H1 (cell line): ENCODE measurements at regions not wholly inside any gene's neighbourhood (a gene's known extent, or its start where the extent isn't known, plus 50 kb on each side); places are given as distances from the start of the nearest gene placed in this dataset.

ENCODE experiments used
- CTCF ChIA-PET: fragments of 300-600 bp; sonication (Branson Sonifier 250); formaldehyde crosslinking; loops from one replicate; lab custom pipeline; 2021; ENCODE audit not compliant: partially characterized antibody; lab: Charles Lee
- POLR2A ChIA-PET: fragments of 300-600 bp; sonication (Branson Sonifier 250); formaldehyde crosslinking; loops from one replicate; lab custom pipeline; 2021; ENCODE audit warnings: inconsistent platforms; ENCODE audit not compliant: partially characterized antibody; lab: Charles Lee
- DNase-seq, 2 experiments: peaks; one replicate each; pipeline versions ENCODE4 v3.0.0 to v3.0.0-alpha.2; 2010 to 2022; ENCODE audit warnings: low spot score in 2 of 2, low read depth in 1 of 2, mixed read lengths in 1 of 2
- FAIRE-seq: peaks from 2 replicates; lab custom pipeline; 2011; peaks lifted over from hg19 to GRCh38; lab: Jason Lieb, UNC
- H2AFZ ChIP-seq: 2 replicates; pipeline ENCODE4 v1.8.1; 2012; ENCODE audit warnings: low read length, inconsistent platforms
- H2AK5ac ChIP-seq: 2 replicates; pipeline ENCODE4 v1.6.1; 2013; ENCODE audit warnings: low read depth, low read length
- H2BK120ac ChIP-seq: replicated peaks from 2 replicates; pipeline ENCODE3; 2013; ENCODE audit warnings: low read depth, low read length, inconsistent platforms
- H2BK12ac ChIP-seq: 2 replicates; pipeline ENCODE4 v1.6.1; 2013; ENCODE audit warnings: low read depth, low read length
- H2BK15ac ChIP-seq: 2 replicates; pipeline ENCODE4 v1.6.1; 2013; ENCODE audit warnings: low read length
- H2BK20ac ChIP-seq: 2 replicates; pipeline ENCODE4 v1.6.1; 2013; ENCODE audit warnings: low read length
- H2BK5ac ChIP-seq: 2 replicates; pipeline ENCODE4 v1.6.1; 2013; ENCODE audit warnings: low read depth, low read length
- H3K14ac ChIP-seq: 2 replicates; pipeline ENCODE4 v1.6.1; 2013; ENCODE audit warnings: inconsistent platforms; ENCODE audit not compliant: insufficient read length
- H3K18ac ChIP-seq: 2 replicates; pipeline ENCODE4 v1.6.1; 2013; ENCODE audit warnings: low read length; ENCODE audit errors: extremely low read depth
- H3K23ac ChIP-seq: 2 replicates; pipeline ENCODE4 v1.6.1; 2013; ENCODE audit warnings: inconsistent platforms; ENCODE audit not compliant: insufficient read length
- H3K23me2 ChIP-seq: 2 replicates; pipeline ENCODE4 v1.6.1; 2013; ENCODE audit warnings: low read depth, low read length
- H3K27ac ChIP-seq: 2 replicates; pipeline ENCODE4 v1.6.1; 2011; ENCODE audit warnings: low read depth, low read length, inconsistent platforms
- H3K27me3 ChIP-seq, 4 experiments: replicated peaks in 1 of 4; 1 replicate in 1 of 4; 2 replicates in 3 of 4; pipeline versions ENCODE4 v1.6.1 to v1.8.1; 2011 to 2013; ENCODE audit warnings: low read length in 3 of 4, mild to moderate bottlenecking in 3 of 4, inconsistent platforms in 2 of 4, mixed read lengths in 2 of 4, moderate library complexity in 1 of 4; ENCODE audit not compliant: control insufficient read depth in 3 of 4, insufficient read depth in 3 of 4; ENCODE audit errors: extremely low read depth in 1 of 4
- H3K36me3 ChIP-seq, 4 experiments: 2 replicates each; pipeline versions ENCODE4 v1.6.1 to v1.8.1; 2011 to 2013; ENCODE audit warnings: mild to moderate bottlenecking in 4 of 4, low read length in 3 of 4, moderate library complexity in 2 of 4, control low read depth in 1 of 4, inconsistent platforms in 1 of 4; ENCODE audit not compliant: insufficient read depth in 4 of 4, control insufficient read depth in 2 of 4
- H3K4ac ChIP-seq: replicated peaks from 2 replicates; pipeline ENCODE3; 2013; ENCODE audit warnings: low read length, low read depth, mixed read lengths, inconsistent platforms; ENCODE audit not compliant: insufficient read length
- H3K4me1 ChIP-seq, 4 experiments: replicated peaks in 1 of 4; 1 replicate in 1 of 4; 2 replicates in 3 of 4; pipeline versions ENCODE4 v1.6.1 to v1.8.1; 2011 to 2013; ENCODE audit warnings: low read length in 3 of 4, inconsistent platforms in 2 of 4, mixed read lengths in 1 of 4; ENCODE audit not compliant: insufficient read depth in 4 of 4, control insufficient read depth in 3 of 4
- H3K4me2 ChIP-seq, 2 experiments: 2 replicates each; pipeline versions ENCODE4 v1.6.1 to v1.8.1; 2011 to 2013; ENCODE audit warnings: low read depth in 2 of 2, low read length in 2 of 2, control low read depth in 1 of 2, inconsistent platforms in 1 of 2, mild to moderate bottlenecking in 1 of 2; ENCODE audit not compliant: insufficient read depth in 1 of 2
- H3K4me3 ChIP-seq, 4 experiments: fragments of 200-600, 300-600 bp in 1 of 4; sonication (generic), shearing (Covaris generic), sonication (Bioruptor Twin) in 1 of 4; 2 replicates each; pipeline versions ENCODE4 v1.5.1 to v1.8.1; 2011 to 2016; ENCODE audit warnings: low read length in 4 of 4, low read depth in 3 of 4, control low read depth in 2 of 4, inconsistent platforms in 2 of 4, mild to moderate bottlenecking in 2 of 4, mixed read lengths in 1 of 4, moderate library complexity in 1 of 4; ENCODE audit not compliant: insufficient read depth in 2 of 4; ENCODE audit errors: extremely low read depth in 1 of 4
- H3K56ac ChIP-seq: replicated peaks from 2 replicates; pipeline ENCODE3; 2013; ENCODE audit warnings: low read depth, mild to moderate bottlenecking, mixed read lengths, low read length, inconsistent platforms; ENCODE audit not compliant: insufficient read length
- H3K79me1 ChIP-seq: 2 replicates; pipeline ENCODE4 v1.6.1; 2013; ENCODE audit warnings: low read depth, low read length, control low read depth
- H3K79me2 ChIP-seq, 2 experiments: 2 replicates each; pipeline versions ENCODE4 v1.6.1 to v1.8.1; 2012 to 2013; ENCODE audit warnings: low read length in 2 of 2, mild to moderate bottlenecking in 2 of 2, inconsistent platforms in 1 of 2; ENCODE audit not compliant: insufficient read depth in 2 of 2, control insufficient read depth in 1 of 2
- H3K9ac ChIP-seq, 4 experiments: replicated peaks in 1 of 4; 1 replicate in 1 of 4; 2 replicates in 3 of 4; pipeline versions ENCODE4 v1.6.1 to v1.8.1; 2011 to 2013; ENCODE audit warnings: low read depth in 3 of 4, low read length in 3 of 4, control low read depth in 2 of 4, mild to moderate bottlenecking in 2 of 4, moderate library complexity in 2 of 4, inconsistent platforms in 1 of 4; ENCODE audit errors: extremely low read depth in 1 of 4
- H3K9me3 ChIP-seq, 2 experiments: 2 replicates each; pipeline versions ENCODE4 v1.6.1 to v1.8.1; 2012 to 2013; ENCODE audit warnings: mild to moderate bottlenecking in 2 of 2, moderate library complexity in 2 of 2, control low read depth in 1 of 2, inconsistent platforms in 1 of 2, low read depth in 1 of 2, low read length in 1 of 2, mixed read lengths in 1 of 2; ENCODE audit not compliant: insufficient read depth in 2 of 2
- H4K20me1 ChIP-seq, 2 experiments: replicated peaks in 1 of 2; 2 replicates each; pipeline versions ENCODE3 to v1.8.1; 2011 to 2013; ENCODE audit warnings: inconsistent platforms in 2 of 2, low read length in 2 of 2, mild to moderate bottlenecking in 1 of 2; ENCODE audit not compliant: insufficient read depth in 2 of 2, control insufficient read depth in 1 of 2
- H4K5ac ChIP-seq: 2 replicates; pipeline ENCODE4 v1.6.1; 2013; ENCODE audit warnings: low read length, low read depth, mixed read lengths, inconsistent platforms; ENCODE audit not compliant: insufficient read length
- H4K8ac ChIP-seq: 2 replicates; pipeline ENCODE4 v1.8.0; 2013; ENCODE audit warnings: mild to moderate bottlenecking, moderate library complexity, low read length, inconsistent platforms; ENCODE audit not compliant: insufficient read depth; ENCODE audit errors: extremely low read depth
- H4K91ac ChIP-seq: replicated peaks from 2 replicates; pipeline ENCODE3; 2013; ENCODE audit warnings: low read length, mixed read lengths, inconsistent platforms; ENCODE audit not compliant: insufficient read length
- CBX8 ChIP-seq: fragments of 300-800, 300-1000 bp; sonication (generic); IDR thresholded peaks from 2 replicates; pipeline ENCODE4 v1.7.1; 2016; ENCODE audit warnings: low read depth, low read length, borderline replicate concordance
- HDAC6 ChIP-seq: IDR thresholded peaks from one replicate; pipeline ENCODE4 v1.7.1; 2012; ENCODE audit warnings: low read depth, mild to moderate bottlenecking, inconsistent platforms, low read length, moderate library complexity
- PHF8 ChIP-seq: fragments of 200-600 bp; sonication (generic); conservative IDR thresholded peaks from 2 replicates; pipeline ENCODE4 v1.7.1; 2012; ENCODE audit warnings: low read depth, mild to moderate bottlenecking, inconsistent platforms, low read length, moderate library complexity
- RAD21 ChIP-seq, 2 experiments: IDR thresholded peaks in 1 of 2; conservative IDR thresholded peaks in 1 of 2; 2 replicates each; pipeline ENCODE4 v1.6.1; 2011; ENCODE audit warnings: low read depth in 2 of 2, low read length in 2 of 2, improper control_type of control experiment in 1 of 2, inconsistent platforms in 1 of 2, mild to moderate bottlenecking in 1 of 2, moderate library complexity in 1 of 2
- RFX5 ChIP-seq: IDR thresholded peaks from 2 replicates; pipeline ENCODE4 v1.6.1; 2011; ENCODE audit warnings: low read depth, low read length, improper control_type of control experiment, borderline replicate concordance
- RXRA ChIP-seq: IDR thresholded peaks from 2 replicates; pipeline ENCODE4 v1.6.1; 2011; ENCODE audit warnings: low read depth, mild to moderate bottlenecking, low read length, moderate library complexity; ENCODE audit not compliant: insufficient read depth
- SAP30 ChIP-seq: fragments of 300-600 bp; sonication (generic); IDR thresholded peaks from 2 replicates; pipeline ENCODE4 v1.7.1; 2012; ENCODE audit warnings: low read length, moderate library complexity, mild to moderate bottlenecking, inconsistent platforms; ENCODE audit not compliant: insufficient read depth, insufficient replicate concordance
- TAF1 ChIP-seq: IDR thresholded peaks from 2 replicates; pipeline ENCODE4 v1.6.1; 2011; ENCODE audit warnings: mild to moderate bottlenecking, low read depth, low read length
- YY1 ChIP-seq: IDR thresholded peaks from 2 replicates; pipeline ENCODE4 v1.6.1; 2011; ENCODE audit warnings: low read depth, mild to moderate bottlenecking, low read length
- WGBS, 2 experiments: shearing (Covaris generic) in 1 of 2; methylation state at CpG; one replicate each; pipeline versions ENCODE4 v1.1.6 to v1.1.7; 2013 to 2015; ENCODE audit warnings: low lambda C conversion rate in 2 of 2, mixed read lengths in 2 of 2, inconsistent platforms in 1 of 2, low coverage in 1 of 2, missing lambda C conversion rate in 1 of 2; ENCODE audit not compliant: insufficient replicate concordance in 2 of 2, insufficient coverage in 1 of 2, insufficient read length in 1 of 2; ENCODE audit errors: extremely low coverage in 1 of 2, missing lambda C conversion rate in 1 of 2; 5-methylcytosine and 5-hydroxymethylcytosine counted together
- TF ChIP-seq, protein P1 (sequence below): IDR thresholded peaks from 2 replicates; pipeline ENCODE4 v1.6.1; 2012; ENCODE audit warnings: inconsistent platforms

DNA sequence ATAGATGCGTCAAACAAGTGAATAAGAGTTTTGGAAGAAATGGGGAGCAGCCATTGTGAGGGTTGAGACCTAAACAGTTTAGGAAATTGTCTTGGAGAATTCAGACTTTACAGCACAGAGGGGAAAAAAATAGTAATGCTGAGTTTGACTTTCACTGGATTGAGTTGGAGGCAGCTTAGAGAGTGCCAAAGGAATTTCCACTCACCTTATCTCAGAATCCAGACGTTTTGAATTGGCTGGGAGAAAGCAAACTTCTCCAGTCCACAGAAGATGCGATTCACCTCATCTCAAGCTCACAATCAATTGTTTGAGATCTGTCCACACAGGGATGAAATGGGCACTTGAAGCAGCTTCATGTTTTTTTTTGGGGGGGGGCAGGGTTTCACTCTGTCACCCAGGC, 663.5 kb upstream of the SALL1 start:
- no peak for TF ChIP-seq HDAC6
- TF ChIP-seq RAD21 (IDR thresholded peaks at IDR 0.05 in 1 of 2, conservative IDR thresholded peaks at IDR 0.05 in 1 of 2; ENCODE audit: low read depth in 2 of 2, low read length in 2 of 2): no peak
- no peak for TF ChIP-seq PHF8
- TF ChIP-seq, protein P1, sequence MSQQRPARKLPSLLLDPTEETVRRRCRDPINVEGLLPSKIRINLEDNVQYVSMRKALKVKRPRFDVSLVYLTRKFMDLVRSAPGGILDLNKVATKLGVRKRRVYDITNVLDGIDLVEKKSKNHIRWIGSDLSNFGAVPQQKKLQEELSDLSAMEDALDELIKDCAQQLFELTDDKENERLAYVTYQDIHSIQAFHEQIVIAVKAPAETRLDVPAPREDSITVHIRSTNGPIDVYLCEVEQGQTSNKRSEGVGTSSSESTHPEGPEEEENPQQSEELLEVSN: no peak
- no peak for TF ChIP-seq RFX5
- no peak for TF ChIP-seq SAP30
- no peak for TF ChIP-seq RXRA
- no peak for TF ChIP-seq TAF1
- TF ChIP-seq CBX8: no peak
- no peak for TF ChIP-seq YY1
- ChIA-PET POLR2A (no interaction called here), CTCF (interaction anchor here (0.8 to 19.0 kb wide), 11 partner anchors 8 to 238 kb away, joined by 3 to 424 read pairs (median 3); no protein-coding TSS in a partner anchor)

More for the DNA sequence above, 663.5 kb upstream of the SALL1 start:
- FAIRE-seq: no peak
- Histone ChIP-seq H3K4me1 (no peaks in the 10 kb centered on the region), H3K79me2 (no peaks in the 10 kb centered on the region), H2BK15ac (no peak overlapping the region), H2BK12ac (no peak overlapping the region), H3K23ac (no peak overlapping the region), H3K9me3 (no peaks in the 10 kb centered on the region), H3K18ac (no peak overlapping the region), H3K14ac (no peak overlapping the region), H3K27ac (no peak overlapping the region), H3K56ac (no peak overlapping the region), H4K8ac (no peak overlapping the region), H3K27me3 (no peaks in the 10 kb centered on the region), H2BK20ac (no peak overlapping the region), H2BK120ac (no peak overlapping the region), H3K4me3 (no peak overlapping the region), H3K36me3 (no peaks in the 10 kb centered on the region), H3K4me2 (no peak overlapping the region), H2AFZ (no peak overlapping the region), H3K9ac (no peak overlapping the region), H4K20me1 (no peaks in the 10 kb centered on the region), H2AK5ac (no peak overlapping the region), H2BK5ac (no peak overlapping the region), H3K79me1 (no peaks in the 10 kb centered on the region), H4K5ac (no peak overlapping the region), H3K23me2 (no peaks in the 10 kb centered on the region), H3K4ac (no peak overlapping the region), H4K91ac (no peak overlapping the region)
- DNase-seq: no peak
- WGBS, 2 experiments: 84% methylated on average over 3 of the region's 3 CpGs; no CpG with 5 or more reads in 1 of the 2 experiments
